HG02884 (cell line): ENCODE measurements at regions not wholly inside any gene's neighbourhood (a gene's known extent, or its start where the extent isn't known, plus 50 kb on each side); places are given as distances from the start of the nearest gene placed in this dataset.

Experiments used
- ATAC-seq: cut with Tn5 transposase; IDR thresholded peaks from one replicate; pipeline ENCODE4 v1.9.1; 2021; ENCODE audit warnings: mild to moderate bottlenecking, moderate library complexity; ENCODE audit not compliant: unreplicated experiment

GRCh38 chr2:205937211-205937610 lies 148.8 kb downstream of the INO80D start:
- no peak for ATAC-seq

- no peak for ATAC-seq
Measured at GRCh38 chr2:205936446-205936845, 149.5 kb downstream of the INO80D start.

GRCh38 chr2:205934443-205934842 lies 151.5 kb downstream of the INO80D start:
- no peak for ATAC-seq

- ATAC-seq: no peak
Measured at GRCh38 chr2:205932861-205933260, 153.1 kb downstream of the INO80D start.

GRCh38 chr2:205931388-205931787 lies 154.6 kb downstream of the INO80D start:
- ATAC-seq: no peak

GRCh38 chr2:205930209-205930608 lies 155.8 kb downstream of the INO80D start:
- ATAC-seq: no peak

- no peak for ATAC-seq
Measured at GRCh38 chr2:205929246-205929942, 156.6 kb downstream of the INO80D start.

GRCh38 chr2:205925373-205926337 lies 160.3 kb downstream of the INO80D start:
- peak; percentile 98 for ATAC-seq

- ATAC-seq: no peak
Measured at GRCh38 chr2:205924676-205925075, 161.3 kb downstream of the INO80D start.

GRCh38 chr2:205915130-205915524 lies 170.8 kb downstream of the INO80D start:
- ATAC-seq: no peak

- no peak for ATAC-seq
Measured at GRCh38 chr2:205914213-205915129, 171.5 kb downstream of the INO80D start.

- ATAC-seq: no peak
Measured at GRCh38 chr2:205913668-205914067, 172.3 kb downstream of the INO80D start.

- ATAC-seq: no peak
Measured at GRCh38 chr2:205911306-205911705, 174.7 kb downstream of the INO80D start.

GRCh38 chr2:205909184-205909572 lies 176.8 kb downstream of the INO80D start:
- ATAC-seq: no peak

- ATAC-seq: no peak
Measured at GRCh38 chr2:205908212-205909183, 177.5 kb downstream of the INO80D start.

GRCh38 chr2:205906419-205906818 lies 179.6 kb downstream of the INO80D start:
- no peak for ATAC-seq

- ATAC-seq: no peak
Measured at GRCh38 chr2:205905576-205905975, 180.4 kb downstream of the INO80D start.

GRCh38 chr2:205904873-205905272 lies 181.1 kb downstream of the INO80D start:
- no peak for ATAC-seq

GRCh38 chr2:205903549-205904129 lies 182.3 kb downstream of the INO80D start:
- ATAC-seq: peak; percentile 73

- no peak for ATAC-seq
Measured at GRCh38 chr2:205902900-205903237, 183.1 kb downstream of the INO80D start.
